Left ventricle myocardium inferior (tissue), 1 donor: ENCODE measurements at regions not wholly inside any gene's neighbourhood (a gene's known extent, or its start where the extent isn't known, plus 50 kb on each side); places are given as distances from the start of the nearest gene placed in this dataset.

Experiments used
- DNase-seq: peaks from one replicate; pipeline ENCODE4 v3.0.0-alpha.2; 2020
- H3K27ac ChIP-seq: fragments of 200-600 bp; replicated peaks from 2 replicates; pipeline ENCODE4 v1.8.0; 2021
- H3K27me3 ChIP-seq: fragments of 200-600 bp; 2 replicates; pipeline ENCODE4 v1.8.0; 2021; ENCODE audit warnings: low read depth
- H3K36me3 ChIP-seq: fragments of 200-600 bp; 2 replicates; pipeline ENCODE4 v1.8.0; 2021
- H3K4me1 ChIP-seq: fragments of 200-600 bp; 2 replicates; pipeline ENCODE4 v1.8.0; 2021
- H3K4me3 ChIP-seq: fragments of 200-600 bp; 2 replicates; pipeline ENCODE4 v1.8.0; 2021; ENCODE audit warnings: mild to moderate bottlenecking, moderate library complexity
- H3K9me3 ChIP-seq: fragments of 200-600 bp; replicated peaks from 2 replicates; pipeline ENCODE4 v1.8.0; 2021
- intact Hi-C: fragments of 100-400 bp; cut with micrococcal nuclease; formaldehyde crosslinking; loops from one replicate; pipeline ENCODE4 v1.11.0; 2022
- TF ChIP-seq, protein P1 (sequence below): fragments of 200-600 bp; IDR thresholded peaks from 2 replicates; pipeline ENCODE4 v1.8.0; 2021; ENCODE audit warnings: antibody characterized with exemption, mild to moderate bottlenecking, borderline replicate concordance
- donor health status: DM: no; HTN: yes; CAD: no; lungs with severe emphysema.

GRCh38 chr9:1954238-1954637, 60.9 kb upstream of the SMARCA2 start:
- Histone ChIP-seq H3K4me1 (no peaks in the 10 kb centered on the region), H3K27me3 (no peaks in the 10 kb centered on the region), H3K27ac (no peak overlapping the region), H3K9me3 (no peaks in the 10 kb centered on the region), H3K4me3 (no peak overlapping the region), H3K36me3 (no peaks in the 10 kb centered on the region)
- DNase-seq: no peak
- intact Hi-C loops: no loop called here
- TF ChIP-seq, protein P1, sequence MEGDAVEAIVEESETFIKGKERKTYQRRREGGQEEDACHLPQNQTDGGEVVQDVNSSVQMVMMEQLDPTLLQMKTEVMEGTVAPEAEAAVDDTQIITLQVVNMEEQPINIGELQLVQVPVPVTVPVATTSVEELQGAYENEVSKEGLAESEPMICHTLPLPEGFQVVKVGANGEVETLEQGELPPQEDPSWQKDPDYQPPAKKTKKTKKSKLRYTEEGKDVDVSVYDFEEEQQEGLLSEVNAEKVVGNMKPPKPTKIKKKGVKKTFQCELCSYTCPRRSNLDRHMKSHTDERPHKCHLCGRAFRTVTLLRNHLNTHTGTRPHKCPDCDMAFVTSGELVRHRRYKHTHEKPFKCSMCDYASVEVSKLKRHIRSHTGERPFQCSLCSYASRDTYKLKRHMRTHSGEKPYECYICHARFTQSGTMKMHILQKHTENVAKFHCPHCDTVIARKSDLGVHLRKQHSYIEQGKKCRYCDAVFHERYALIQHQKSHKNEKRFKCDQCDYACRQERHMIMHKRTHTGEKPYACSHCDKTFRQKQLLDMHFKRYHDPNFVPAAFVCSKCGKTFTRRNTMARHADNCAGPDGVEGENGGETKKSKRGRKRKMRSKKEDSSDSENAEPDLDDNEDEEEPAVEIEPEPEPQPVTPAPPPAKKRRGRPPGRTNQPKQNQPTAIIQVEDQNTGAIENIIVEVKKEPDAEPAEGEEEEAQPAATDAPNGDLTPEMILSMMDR: no peak

DNA sequence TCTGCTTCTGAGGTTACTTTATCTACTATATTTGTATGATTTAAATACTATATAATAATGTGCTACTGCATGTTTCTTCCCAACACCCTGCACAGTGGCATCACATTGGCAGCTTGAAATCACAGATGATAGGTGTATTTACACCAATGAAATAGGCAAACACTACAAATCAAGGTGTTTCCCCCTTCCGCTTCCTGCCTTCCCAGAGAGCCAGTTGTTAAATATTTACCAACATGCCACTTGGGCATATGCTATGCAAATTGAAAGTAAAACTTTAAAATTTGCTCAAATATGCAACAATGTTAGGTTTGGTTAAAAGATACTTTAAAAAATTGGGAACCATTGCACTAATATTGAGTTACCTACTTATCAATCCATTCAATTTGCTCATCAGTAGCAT, 58.2 kb upstream of the SMARCA2 start:
- intact Hi-C loops: no loop called here
- H3K9me3 ChIP-seq: no peaks in the 10 kb centered on the region
- no peak overlapping the region for H3K4me3 ChIP-seq
- no peak overlapping the region for H3K27ac ChIP-seq
- no peaks in the 10 kb centered on the region for H3K36me3 ChIP-seq
- DNase-seq: no peak
- H3K27me3 ChIP-seq: no peaks in the 10 kb centered on the region
- peaks cover 21% of the 10 kb centered on the region for H3K4me1 ChIP-seq
- TF ChIP-seq, protein P1: no peak

DNA sequence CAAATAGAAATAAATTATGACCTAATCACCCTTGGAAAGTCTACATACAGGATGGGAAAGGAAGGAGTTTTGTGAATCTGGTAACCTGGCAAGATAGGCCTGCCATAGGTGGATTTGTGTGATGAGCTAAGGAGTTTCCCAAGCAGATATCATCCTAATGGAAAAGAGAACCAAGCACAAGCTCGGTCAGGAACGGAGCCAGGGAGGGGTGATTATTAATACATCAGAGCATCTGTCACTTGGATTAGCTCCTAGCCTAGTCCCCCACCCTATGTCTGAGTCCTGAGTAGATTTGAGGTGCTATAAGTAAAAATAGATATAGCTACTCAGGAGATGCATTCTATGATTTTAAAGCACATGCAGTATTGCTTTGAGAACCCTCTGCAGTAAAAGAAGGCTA, 57.3 kb upstream of the SMARCA2 start:
- Histone ChIP-seq H3K36me3 (no peaks in the 10 kb centered on the region), H3K27me3 (no peaks in the 10 kb centered on the region), H3K27ac (no peak overlapping the region), H3K9me3 (no peaks in the 10 kb centered on the region), H3K4me3 (no peak overlapping the region), H3K4me1 (peaks cover 28% of the 10 kb centered on the region)
- TF ChIP-seq, protein P1: no peak
- DNase-seq: no peak
- intact Hi-C loops: no loop called here

GRCh38 chr9:1959371-1959770, 55.8 kb upstream of the SMARCA2 start:
- TF ChIP-seq, protein P1: no peak
- H3K36me3 ChIP-seq: no peaks in the 10 kb centered on the region
- H3K27me3 ChIP-seq: no peaks in the 10 kb centered on the region
- no peak overlapping the region for H3K27ac ChIP-seq
- H3K9me3 ChIP-seq: no peaks in the 10 kb centered on the region
- no peak for DNase-seq
- H3K4me1 ChIP-seq: peaks cover 28% of the 10 kb centered on the region
- intact Hi-C loops: no loop called here
- no peak overlapping the region for H3K4me3 ChIP-seq

- H3K4me1 ChIP-seq: peaks cover 28% of the 10 kb centered on the region
- H3K36me3 ChIP-seq: no peaks in the 10 kb centered on the region
- TF ChIP-seq, protein P1: no peak
- no peak overlapping the region for H3K4me3 ChIP-seq
- intact Hi-C loops: no loop called here
- H3K9me3 ChIP-seq: no peaks in the 10 kb centered on the region
- DNase-seq: no peak
- H3K27me3 ChIP-seq: no peaks in the 10 kb centered on the region
- H3K27ac ChIP-seq: no peak overlapping the region
These were observed 54.7 kb upstream of the SMARCA2 start for GRCh38 chr9:1960342-1961042.
